HCT116 (cell line): ENCODE measurements at regions not wholly inside any gene's neighbourhood (a gene's known extent, or its start where the extent isn't known, plus 50 kb on each side); places are given as distances from the start of the nearest gene placed in this dataset.
"Not testable (repeated sequence)": the region's sequence is repeated elsewhere in the genome, so short reads cannot be mapped to it uniquely, and the experiment has no call there.

ENCODE experiments used
- ATAC-seq: fragments of 200-7000 bp; cut with Tn5 transposase; 2 replicates; pipeline ENCODE4 v1.9.1; 2020; ENCODE audit warnings: mild to moderate bottlenecking, moderate library complexity
- BruUV-seq: library from RNA; stranded (reverse); fragments of 400-500 nt; replicated peaks from 2 replicates; lab custom pipeline; 2021; lab: Mats Ljungman, UMichigan
- CTCF ChIA-PET: fragments of 300-600 bp; sonication (Branson Sonifier 250); formaldehyde crosslinking; loops from one replicate; lab custom pipeline; 2021; ENCODE audit warnings: antibody characterized with exemption; lab: Charles Lee
- POLR2A ChIA-PET: fragments of 300-600, 350-600 bp; sonication (Branson Sonifier 250); formaldehyde crosslinking; loops from one replicate; lab custom pipeline; 2021; ENCODE audit warnings: antibody characterized with exemption; lab: Charles Lee
- RAD21 ChIA-PET, 2 experiments: fragments of 300-600 bp; sonication (Branson Sonifier 250); formaldehyde crosslinking; loops; one replicate each; lab custom pipeline; 2023; ENCODE audit warnings: low total read pairs in 2 of 2; ENCODE audit not compliant: uncharacterized antibody in 2 of 2, unreplicated experiment in 2 of 2, low non-redundant PET in 1 of 2; lab: Charles Lee
- DNase-seq: peaks from one replicate; pipeline ENCODE4 v3.0.0-alpha.2; 2010; ENCODE audit warnings: low read depth, low spot score
- H2AFZ ChIP-seq: fragments of 200-600 bp; shearing (Covaris generic), sonication (generic); 2 replicates; pipeline ENCODE4 v1.6.1; 2017; ENCODE audit warnings: low read depth, mixed run types, mixed read lengths, antibody characterized with exemption, low read length; ENCODE audit not compliant: poor library complexity, severe bottlenecking
- H3K27ac ChIP-seq: 2 replicates; pipeline ENCODE4 v1.5.1; 2012; ENCODE audit warnings: low read depth, low read length
- H3K27me3 ChIP-seq: fragments of 200-600 bp; sonication (generic); 2 replicates; pipeline ENCODE4 v1.6.1; 2016; ENCODE audit warnings: mixed run types, low read length, mixed read lengths; ENCODE audit not compliant: insufficient read depth
- H3K36me3 ChIP-seq, 2 experiments: fragments of 200-500 bp in 1 of 2; fragments of 200-600 bp in 1 of 2; sonication (Bioruptor generic) in 1 of 2; sonication (generic) in 1 of 2; 2 replicates each; pipeline versions ENCODE4 v1.5.1 to v1.6.1; 2014 to 2016; ENCODE audit warnings: low read length in 2 of 2, inconsistent platforms in 1 of 2, mixed read lengths in 1 of 2, mixed run types in 1 of 2; ENCODE audit not compliant: insufficient read depth in 2 of 2, control insufficient read depth in 1 of 2
- H3K4me1 ChIP-seq, 2 experiments: fragments of 200-600 bp in 1 of 2; sonication (generic) in 1 of 2; 2 replicates each; pipeline versions ENCODE4 v1.5.1 to v1.6.1; 2012 to 2017; ENCODE audit warnings: low read length in 2 of 2, inconsistent platforms in 1 of 2, mild to moderate bottlenecking in 1 of 2, mixed read lengths in 1 of 2, mixed run types in 1 of 2, moderate library complexity in 1 of 2; ENCODE audit not compliant: insufficient read depth in 2 of 2, control insufficient read depth in 1 of 2
- H3K4me2 ChIP-seq: fragments of 200-600 bp; sonication (generic); 2 replicates; pipeline ENCODE4 v1.6.1; 2017; ENCODE audit warnings: mixed run types, low read length, mixed read lengths
- H3K4me3 ChIP-seq, 2 experiments: fragments of 200-600 bp in 1 of 2; sonication (generic) in 1 of 2; replicated peaks in 1 of 2; 2 replicates each; pipeline ENCODE4 v1.5.1; 2011 to 2016; ENCODE audit warnings: low read length in 2 of 2, control low read depth in 1 of 2, low read depth in 1 of 2, mild to moderate bottlenecking in 1 of 2, mixed read lengths in 1 of 2, mixed run types in 1 of 2
- H3K79me2 ChIP-seq: fragments of 200-600 bp; sonication (generic); 2 replicates; pipeline ENCODE4 v1.6.1; 2017; ENCODE audit warnings: mild to moderate bottlenecking, mixed run types, low read length, moderate library complexity, mixed read lengths; ENCODE audit not compliant: insufficient read depth
- H3K9ac ChIP-seq: fragments of 200-600 bp; sonication (generic); 2 replicates; pipeline ENCODE4 v1.6.1; 2016; ENCODE audit warnings: low read length, mixed read lengths
- H3K9me2 ChIP-seq: fragments of 200-600 bp; sonication (generic), shearing (Covaris generic); 2 replicates; pipeline ENCODE4 v1.6.1; 2017; ENCODE audit warnings: mixed run types, mild to moderate bottlenecking, moderate library complexity; ENCODE audit not compliant: insufficient read depth
- H3K9me3 ChIP-seq, 2 experiments: fragments of 200-500 bp in 1 of 2; fragments of 200-600 bp in 1 of 2; sonication (Bioruptor generic) in 1 of 2; sonication (generic) in 1 of 2; 2 replicates each; pipeline ENCODE4 v1.6.1; 2014 to 2017; ENCODE audit warnings: low read length in 2 of 2, mixed read lengths in 2 of 2, inconsistent platforms in 1 of 2, low read depth in 1 of 2, mild to moderate bottlenecking in 1 of 2, mixed run types in 1 of 2, moderate library complexity in 1 of 2; ENCODE audit not compliant: control insufficient read depth in 1 of 2, insufficient read depth in 1 of 2
- H4K20me1 ChIP-seq: fragments of 200-600 bp; sonication (generic), shearing (Covaris generic); 2 replicates; pipeline ENCODE4 v1.6.1; 2017; ENCODE audit warnings: mixed run types, mild to moderate bottlenecking, moderate library complexity; ENCODE audit not compliant: insufficient read depth
- EGR1 ChIP-seq: IDR thresholded peaks from 2 replicates; pipeline ENCODE4 v1.6.1; 2012; ENCODE audit warnings: low read depth
- ELF1 ChIP-seq: IDR thresholded peaks from 2 replicates; pipeline ENCODE4 v1.6.1; 2012; ENCODE audit warnings: low read depth, borderline replicate concordance
- EZH2 ChIP-seq: fragments of 200-600 bp; sonication (generic); IDR thresholded peaks from 2 replicates; pipeline ENCODE4 v1.6.1; 2017; ENCODE audit warnings: antibody characterized with exemption, mixed run types
- EZH2phosphoT487 ChIP-seq: fragments of 200-600 bp; IDR thresholded peaks from 2 replicates; pipeline ENCODE4 v1.6.1; 2018; ENCODE audit warnings: antibody characterized with exemption, borderline replicate concordance
- FOSL1 ChIP-seq: IDR thresholded peaks from 2 replicates; pipeline ENCODE4 v1.6.1; 2012; ENCODE audit warnings: low read depth
- JUND ChIP-seq: IDR thresholded peaks from 2 replicates; pipeline ENCODE4 v1.6.1; 2012
- POLR2A ChIP-seq: IDR thresholded peaks from 2 replicates; pipeline ENCODE4 v1.7.0; 2011; ENCODE audit warnings: borderline replicate concordance; ENCODE audit not compliant: insufficient read depth, insufficient read length; ENCODE audit errors: extremely low read depth
- RAD21 ChIP-seq: IDR thresholded peaks from 2 replicates; pipeline ENCODE4 v1.6.1; 2012; ENCODE audit warnings: low read depth, mild to moderate bottlenecking
- SIN3A ChIP-seq: IDR thresholded peaks from 2 replicates; pipeline ENCODE4 v1.6.1; 2012; ENCODE audit warnings: low read depth
- SP1 ChIP-seq: IDR thresholded peaks from 2 replicates; pipeline ENCODE4 v1.6.1; 2012; ENCODE audit warnings: low read depth
- TCF7L2 ChIP-seq: IDR thresholded peaks from 2 replicates; pipeline ENCODE4 v1.7.0; 2011; ENCODE audit warnings: borderline replicate concordance, inconsistent platforms; ENCODE audit not compliant: insufficient read depth, insufficient read length; ENCODE audit errors: extremely low read depth
- YY1 ChIP-seq: IDR thresholded peaks from 2 replicates; pipeline ENCODE4 v1.6.1; 2011; ENCODE audit warnings: low read length, low read depth, moderate library complexity, mild to moderate bottlenecking; ENCODE audit not compliant: insufficient replicate concordance; ENCODE audit errors: extremely low read depth
- ZNF274 ChIP-seq: fragments of 200-500 bp; sonication (Bioruptor generic); IDR thresholded peaks from 2 replicates; pipeline ENCODE4 v1.6.1; 2014; ENCODE audit warnings: mild to moderate bottlenecking, low read depth, low read length, inconsistent platforms
- intact Hi-C: fragments of 100-400 bp; cut with micrococcal nuclease; formaldehyde crosslinking; loops from 2 replicates; pipeline ENCODE4 v1.10.0; 2022
- TF ChIP-seq, protein P1 (sequence below): IDR thresholded peaks from 2 replicates; pipeline ENCODE4 v1.6.1; 2012
- TF ChIP-seq, protein P2 (sequence below): IDR thresholded peaks from 2 replicates; pipeline ENCODE4 v1.6.1; 2011; ENCODE audit warnings: mild to moderate bottlenecking, low read length, moderate library complexity; ENCODE audit not compliant: insufficient replicate concordance; ENCODE audit errors: extremely low read depth
- TF ChIP-seq, protein P3 (sequence below): IDR thresholded peaks from 2 replicates; pipeline ENCODE4 v1.6.1; 2012
- TF ChIP-seq, protein P4 (sequence below), 3 experiments: fragments of 200-600 bp in 1 of 3; sonication (generic) in 1 of 3; IDR thresholded peaks in 2 of 3; conservative IDR thresholded peaks in 1 of 3; 2 replicates each; pipeline ENCODE4 v1.5.1; 2012 to 2017; ENCODE audit warnings: low read depth in 2 of 3, low read length in 2 of 3, antibody characterized with exemption in 1 of 3, borderline replicate concordance in 1 of 3, control low read depth in 1 of 3, mild to moderate bottlenecking in 1 of 3, mixed read lengths in 1 of 3, mixed run types in 1 of 3, moderate library complexity in 1 of 3; ENCODE audit not compliant: insufficient read depth in 1 of 3

DNA sequence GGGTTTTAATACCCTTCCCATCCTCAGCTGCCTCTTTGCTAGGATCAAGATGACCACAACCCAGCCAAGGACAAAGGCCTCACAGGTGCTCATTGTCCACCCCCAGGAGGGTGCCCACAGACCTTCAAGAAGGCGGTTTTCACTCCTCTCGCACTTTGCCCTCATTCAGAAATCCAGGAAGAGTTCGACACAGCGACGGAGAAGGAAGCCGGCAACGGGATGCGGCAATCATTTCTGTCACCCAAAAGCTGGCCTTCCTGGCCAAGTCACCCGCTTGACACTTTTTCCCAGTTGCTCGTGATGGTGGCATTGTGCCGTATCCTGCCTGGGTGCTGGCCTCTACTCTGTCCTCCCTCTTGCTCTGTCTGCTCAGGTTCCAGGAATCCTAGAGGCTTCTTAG is 293.0 kb upstream of the ZNF337 start:
- H3K36me3 ChIP-seq, H4K20me1 ChIP-seq, H3K79me2 ChIP-seq, H2AFZ ChIP-seq, H3K4me3 ChIP-seq, H3K4me1 ChIP-seq, intact Hi-C loops, BruUV-seq, H3K27me3 ChIP-seq, ATAC-seq, DNase-seq, CTCF ChIA-PET, RAD21 ChIA-PET, H3K27ac ChIP-seq, H3K4me2 ChIP-seq, H3K9ac ChIP-seq, H3K9me2 ChIP-seq, POLR2A ChIA-PET, H3K9me3 ChIP-seq: not testable (repeated sequence)

DNA sequence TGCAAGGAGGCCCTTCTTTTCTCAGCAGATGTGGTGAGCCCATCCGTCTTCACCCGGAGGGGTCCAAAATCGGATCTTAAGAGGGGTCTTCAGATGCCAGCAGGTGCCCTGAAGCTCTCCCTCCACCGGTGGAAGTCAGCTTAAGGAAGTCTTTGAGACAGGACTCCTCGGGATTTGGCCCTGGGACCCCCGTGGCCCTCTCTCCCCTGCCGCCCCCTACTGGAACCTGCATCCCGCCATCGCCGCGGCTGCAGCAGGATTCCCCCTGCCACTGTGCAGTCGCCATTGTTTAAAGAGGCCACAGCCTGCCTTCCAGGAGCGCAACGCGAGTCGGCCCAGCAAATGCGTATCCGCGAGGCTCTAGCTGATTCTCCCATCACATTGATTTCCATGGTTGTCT is 292.5 kb upstream of the ZNF337 start:
- Histone ChIP-seq H3K9me2 (no peaks in the 10 kb centered on the region), H4K20me1 (no peaks in the 10 kb centered on the region), H3K79me2 (no peaks in the 10 kb centered on the region), H3K36me3 (no peaks in the 10 kb centered on the region), H3K4me1 (no peaks in the 10 kb centered on the region), H2AFZ (no peak overlapping the region), H3K9ac (no peak overlapping the region), H3K27ac (no peak overlapping the region), H3K9me3 (no peaks in the 10 kb centered on the region), H3K4me2 (no peak overlapping the region), H3K4me3 (no peak overlapping the region), H3K27me3 (no peaks in the 10 kb centered on the region)
- no TSS peak for BruUV-seq
- ATAC-seq (no peak), DNase-seq (no peak)
- intact Hi-C loops, result no loop called here
- RAD21 ChIA-PET, result no interaction called here
- POLR2A ChIA-PET, result no interaction called here
- CTCF ChIA-PET, result no interaction called here
- TF ChIP-seq ELF1 (no peak), TCF7L2 (no peak), RAD21 (no peak), EZH2 (no peak), FOSL1 (no peak), ZNF274 (no peak), JUND (no peak), EGR1 (no peak), EZH2phosphoT487 (no peak), SIN3A (no peak), SP1 (no peak), YY1 (no peak), POLR2A (no peak)
- TF ChIP-seq, protein P1, sequence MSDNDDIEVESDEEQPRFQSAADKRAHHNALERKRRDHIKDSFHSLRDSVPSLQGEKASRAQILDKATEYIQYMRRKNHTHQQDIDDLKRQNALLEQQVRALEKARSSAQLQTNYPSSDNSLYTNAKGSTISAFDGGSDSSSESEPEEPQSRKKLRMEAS, result no peak
- TF ChIP-seq, protein P2, sequence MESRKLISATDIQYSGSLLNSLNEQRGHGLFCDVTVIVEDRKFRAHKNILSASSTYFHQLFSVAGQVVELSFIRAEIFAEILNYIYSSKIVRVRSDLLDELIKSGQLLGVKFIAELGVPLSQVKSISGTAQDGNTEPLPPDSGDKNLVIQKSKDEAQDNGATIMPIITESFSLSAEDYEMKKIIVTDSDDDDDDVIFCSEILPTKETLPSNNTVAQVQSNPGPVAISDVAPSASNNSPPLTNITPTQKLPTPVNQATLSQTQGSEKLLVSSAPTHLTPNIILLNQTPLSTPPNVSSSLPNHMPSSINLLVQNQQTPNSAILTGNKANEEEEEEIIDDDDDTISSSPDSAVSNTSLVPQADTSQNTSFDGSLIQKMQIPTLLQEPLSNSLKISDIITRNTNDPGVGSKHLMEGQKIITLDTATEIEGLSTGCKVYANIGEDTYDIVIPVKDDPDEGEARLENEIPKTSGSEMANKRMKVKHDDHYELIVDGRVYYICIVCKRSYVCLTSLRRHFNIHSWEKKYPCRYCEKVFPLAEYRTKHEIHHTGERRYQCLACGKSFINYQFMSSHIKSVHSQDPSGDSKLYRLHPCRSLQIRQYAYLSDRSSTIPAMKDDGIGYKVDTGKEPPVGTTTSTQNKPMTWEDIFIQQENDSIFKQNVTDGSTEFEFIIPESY, result no peak
- TF ChIP-seq, protein P3, sequence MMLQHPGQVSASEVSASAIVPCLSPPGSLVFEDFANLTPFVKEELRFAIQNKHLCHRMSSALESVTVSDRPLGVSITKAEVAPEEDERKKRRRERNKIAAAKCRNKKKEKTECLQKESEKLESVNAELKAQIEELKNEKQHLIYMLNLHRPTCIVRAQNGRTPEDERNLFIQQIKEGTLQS, result no peak
- TF ChIP-seq, protein P4, sequence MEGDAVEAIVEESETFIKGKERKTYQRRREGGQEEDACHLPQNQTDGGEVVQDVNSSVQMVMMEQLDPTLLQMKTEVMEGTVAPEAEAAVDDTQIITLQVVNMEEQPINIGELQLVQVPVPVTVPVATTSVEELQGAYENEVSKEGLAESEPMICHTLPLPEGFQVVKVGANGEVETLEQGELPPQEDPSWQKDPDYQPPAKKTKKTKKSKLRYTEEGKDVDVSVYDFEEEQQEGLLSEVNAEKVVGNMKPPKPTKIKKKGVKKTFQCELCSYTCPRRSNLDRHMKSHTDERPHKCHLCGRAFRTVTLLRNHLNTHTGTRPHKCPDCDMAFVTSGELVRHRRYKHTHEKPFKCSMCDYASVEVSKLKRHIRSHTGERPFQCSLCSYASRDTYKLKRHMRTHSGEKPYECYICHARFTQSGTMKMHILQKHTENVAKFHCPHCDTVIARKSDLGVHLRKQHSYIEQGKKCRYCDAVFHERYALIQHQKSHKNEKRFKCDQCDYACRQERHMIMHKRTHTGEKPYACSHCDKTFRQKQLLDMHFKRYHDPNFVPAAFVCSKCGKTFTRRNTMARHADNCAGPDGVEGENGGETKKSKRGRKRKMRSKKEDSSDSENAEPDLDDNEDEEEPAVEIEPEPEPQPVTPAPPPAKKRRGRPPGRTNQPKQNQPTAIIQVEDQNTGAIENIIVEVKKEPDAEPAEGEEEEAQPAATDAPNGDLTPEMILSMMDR (IDR thresholded peaks at IDR 0.05 in 2 of 3, conservative IDR thresholded peaks at IDR 0.05 in 1 of 3; ENCODE audit: borderline replicate concordance in 1 of 3, insufficient read depth in 1 of 3, low read depth in 2 of 3, low read length in 2 of 3), result no peak
